ENCODE measurements at regions not wholly inside any gene's neighbourhood (a gene's known extent, or its start where the extent isn't known, plus 50 kb on each side); places are given as distances from the start of the nearest gene placed in this dataset.
"Not testable (repeated sequence)": the region's sequence is repeated elsewhere in the genome, so short reads cannot be mapped to it uniquely, and the experiment has no call there.

DNA sequence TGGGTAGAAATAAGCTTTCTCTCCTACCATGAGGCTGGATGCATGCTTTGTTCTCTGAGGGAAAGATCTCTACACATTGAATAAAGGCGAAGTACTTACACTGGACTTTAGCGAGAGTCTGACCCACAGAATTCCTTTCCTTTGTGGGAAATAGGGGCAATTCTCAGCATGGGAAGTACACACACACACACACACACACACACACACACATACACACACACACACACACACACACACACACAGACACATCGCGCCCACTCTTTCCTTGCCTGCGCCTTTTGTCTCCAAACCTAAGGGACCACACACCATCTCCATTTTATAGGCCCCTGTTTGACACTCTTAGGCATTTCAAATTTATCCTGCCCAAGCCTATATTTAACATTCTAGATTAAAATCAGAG, 83.8 kb downstream of the LUZP4 start:
- POLR2A ChIA-PET: no interaction called here
- Mint-ChIP-seq H3K4me1 (ENCODE audit: low read depth) (no peaks in the 10 kb centered on the region), H3K27me3 (ENCODE audit: low read depth) (no peaks in the 10 kb centered on the region), H3K27ac (no peak overlapping the region), H3K36me3 (ENCODE audit: low read depth) (no peaks in the 10 kb centered on the region), H3K4me3 (no peak overlapping the region), H3K9me3 (ENCODE audit: insufficient read depth) (no peaks in the 10 kb centered on the region)
- CTCF ChIA-PET: no interaction called here
- DNase-seq (no peak), ATAC-seq (no peak)

DNA sequence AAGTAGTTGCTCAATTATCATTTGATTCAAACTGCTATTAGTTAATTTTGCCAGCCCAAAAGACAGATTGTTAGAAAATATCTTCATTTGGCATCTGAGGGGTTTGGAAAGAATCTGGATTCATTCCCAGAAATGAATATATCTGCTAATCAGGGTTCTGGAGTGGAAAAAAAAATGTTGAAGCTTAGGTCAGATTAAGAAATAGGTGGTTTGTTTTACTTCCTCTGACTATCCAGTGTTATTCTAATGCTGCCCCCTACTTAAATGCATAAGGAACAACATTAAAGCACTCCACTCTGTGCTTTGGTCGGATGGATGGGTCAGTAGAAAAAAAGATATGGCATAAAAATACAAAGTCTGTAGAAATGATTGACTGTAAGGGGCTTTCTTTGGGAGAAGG, 89.0 kb downstream of the LUZP4 start:
- H3K27ac Mint-ChIP-seq: no peak overlapping the region
- H3K4me1 Mint-ChIP-seq (ENCODE audit: low read depth): no peaks in the 10 kb centered on the region
- ChIA-PET POLR2A (no interaction called here), CTCF (no interaction called here)
- DNase-seq (no peak), ATAC-seq (no peak)
- no peaks in the 10 kb centered on the region for H3K9me3 Mint-ChIP-seq (ENCODE audit: insufficient read depth)
- H3K27me3 Mint-ChIP-seq (ENCODE audit: low read depth): no peaks in the 10 kb centered on the region
- H3K4me3 Mint-ChIP-seq: no peak overlapping the region
- H3K36me3 Mint-ChIP-seq (ENCODE audit: low read depth): no peaks in the 10 kb centered on the region

- ATAC-seq: no peak
- Mint-ChIP-seq H3K36me3 (ENCODE audit: low read depth) (no peaks in the 10 kb centered on the region), H3K27me3 (ENCODE audit: low read depth) (no peaks in the 10 kb centered on the region), H3K27ac (no peak overlapping the region), H3K9me3 (ENCODE audit: insufficient read depth) (no peaks in the 10 kb centered on the region), H3K4me3 (no peak overlapping the region), H3K4me1 (ENCODE audit: low read depth) (no peaks in the 10 kb centered on the region)
- DNase-seq: no peak
- ChIA-PET CTCF (no interaction called here), POLR2A (no interaction called here)
Measured at GRCh38 chrX:115387327-115387726, 97.8 kb downstream of the LUZP4 start.

GRCh38 chrX:115388879-115389278, 99.4 kb downstream of the LUZP4 start:
- ChIA-PET CTCF (no interaction called here), POLR2A (no interaction called here)
- ATAC-seq: no peak

GRCh38 chrX:115390078-115390477, 100.6 kb downstream of the LUZP4 start:
- ATAC-seq (no peak), DNase-seq (no peak)
- H3K27ac Mint-ChIP-seq: no peak overlapping the region
- H3K27me3 Mint-ChIP-seq (ENCODE audit: low read depth): no peaks in the 10 kb centered on the region
- ChIA-PET POLR2A (no interaction called here), CTCF (no interaction called here)
- no peaks in the 10 kb centered on the region for H3K4me1 Mint-ChIP-seq (ENCODE audit: low read depth)
- no peak overlapping the region for H3K4me3 Mint-ChIP-seq
- H3K36me3 Mint-ChIP-seq (ENCODE audit: low read depth): no peaks in the 10 kb centered on the region
- H3K9me3 Mint-ChIP-seq (ENCODE audit: insufficient read depth): no peaks in the 10 kb centered on the region

More at GRCh38 chrX:115388879-115389278, 99.4 kb downstream of the LUZP4 start:
- Mint-ChIP-seq H3K27me3 (ENCODE audit: low read depth) (no peaks in the 10 kb centered on the region), H3K27ac (no peak overlapping the region), H3K4me3 (no peak overlapping the region), H3K36me3 (ENCODE audit: low read depth) (no peaks in the 10 kb centered on the region), H3K9me3 (ENCODE audit: insufficient read depth) (no peaks in the 10 kb centered on the region), H3K4me1 (ENCODE audit: low read depth) (no peaks in the 10 kb centered on the region)
- DNase-seq: no peak

DNA sequence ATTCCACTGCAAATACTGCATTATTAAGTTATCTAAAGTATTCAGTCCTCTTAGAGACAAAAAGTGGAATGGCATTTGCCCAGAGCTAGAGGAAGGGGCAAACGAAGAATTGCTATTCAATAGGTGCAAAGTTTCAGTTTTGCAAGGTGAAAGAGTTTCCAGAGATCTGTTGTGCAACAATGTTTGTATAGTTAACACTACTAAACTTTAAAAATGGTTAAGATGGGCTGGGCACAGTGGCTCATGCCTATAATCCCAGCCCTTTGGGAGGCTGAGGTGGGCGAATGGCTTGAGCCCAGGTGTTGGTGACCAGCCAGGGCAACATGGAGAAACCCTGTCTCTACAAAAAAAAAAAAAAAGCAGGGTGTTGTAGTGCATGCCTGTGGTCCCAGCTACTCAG, 102.5 kb downstream of the LUZP4 start:
- ATAC-seq: no peak
- CTCF ChIA-PET: no interaction called here

DNA sequence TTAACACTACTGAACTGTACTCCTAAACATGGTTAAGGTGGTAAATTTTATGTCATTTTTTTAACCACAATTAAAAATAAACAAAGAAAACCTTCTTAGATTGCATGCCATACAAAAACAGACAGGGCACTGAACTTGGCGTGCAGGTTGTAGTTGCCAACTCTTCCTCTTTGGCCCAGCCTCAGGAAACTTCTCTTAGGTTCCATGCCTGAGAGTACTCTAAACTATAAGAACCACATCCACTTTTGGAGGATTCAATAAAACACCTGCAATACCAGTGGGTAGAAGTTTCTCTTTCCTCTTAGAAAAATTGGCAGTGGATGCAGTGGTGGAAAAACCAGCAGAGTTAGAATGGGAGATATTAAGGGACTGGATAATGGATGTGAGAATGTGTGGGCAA, 103.4 kb downstream of the LUZP4 start:
- H3K4me1 Mint-ChIP-seq (ENCODE audit: low read depth): no peaks in the 10 kb centered on the region
- ChIA-PET POLR2A (no interaction called here), CTCF (no interaction called here)
- ATAC-seq (no peak), DNase-seq (no peak)
- no peaks in the 10 kb centered on the region for H3K9me3 Mint-ChIP-seq (ENCODE audit: insufficient read depth)
- no peak overlapping the region for H3K4me3 Mint-ChIP-seq
- no peak overlapping the region for H3K27ac Mint-ChIP-seq
- H3K36me3 Mint-ChIP-seq (ENCODE audit: low read depth): no peaks in the 10 kb centered on the region
- H3K27me3 Mint-ChIP-seq (ENCODE audit: low read depth): no peaks in the 10 kb centered on the region

More for the DNA sequence above, 102.5 kb downstream of the LUZP4 start:
- Mint-ChIP-seq H3K4me3 (no peak overlapping the region), H3K27me3 (ENCODE audit: low read depth) (no peaks in the 10 kb centered on the region), H3K4me1 (ENCODE audit: low read depth) (no peaks in the 10 kb centered on the region), H3K27ac (no peak overlapping the region), H3K9me3 (ENCODE audit: insufficient read depth) (no peaks in the 10 kb centered on the region), H3K36me3 (ENCODE audit: low read depth) (no peaks in the 10 kb centered on the region)
- POLR2A ChIA-PET: no interaction called here
- no peak for DNase-seq

DNA sequence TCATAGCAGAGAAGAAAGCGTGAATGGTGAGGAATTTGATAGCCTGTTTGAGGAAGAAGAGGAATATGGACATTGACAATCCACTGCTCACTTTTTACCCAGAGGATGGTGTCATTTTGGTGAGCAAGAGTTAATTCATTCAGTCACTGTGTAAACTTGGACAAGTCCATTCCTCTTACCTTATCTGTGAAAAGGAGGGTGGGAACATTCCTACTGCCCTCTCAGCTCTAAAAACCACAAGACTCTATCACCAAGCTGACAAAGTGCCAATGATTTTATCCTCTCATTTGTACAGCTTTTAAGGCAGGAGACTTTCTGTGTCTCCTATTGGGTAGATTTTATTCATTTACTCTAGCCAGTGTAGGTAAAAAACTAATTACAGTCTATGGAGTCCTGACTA, 103.8 kb downstream of the LUZP4 start:
- H3K4me3 Mint-ChIP-seq: no peak overlapping the region
- H3K9me3 Mint-ChIP-seq (ENCODE audit: insufficient read depth): no peaks in the 10 kb centered on the region
- H3K27me3 Mint-ChIP-seq (ENCODE audit: low read depth): no peaks in the 10 kb centered on the region
- no peaks in the 10 kb centered on the region for H3K36me3 Mint-ChIP-seq (ENCODE audit: low read depth)
- no peaks in the 10 kb centered on the region for H3K4me1 Mint-ChIP-seq (ENCODE audit: low read depth)
- DNase-seq (no peak), ATAC-seq (no peak)
- ChIA-PET CTCF (no interaction called here), POLR2A (no interaction called here)
- no peak overlapping the region for H3K27ac Mint-ChIP-seq

DNA sequence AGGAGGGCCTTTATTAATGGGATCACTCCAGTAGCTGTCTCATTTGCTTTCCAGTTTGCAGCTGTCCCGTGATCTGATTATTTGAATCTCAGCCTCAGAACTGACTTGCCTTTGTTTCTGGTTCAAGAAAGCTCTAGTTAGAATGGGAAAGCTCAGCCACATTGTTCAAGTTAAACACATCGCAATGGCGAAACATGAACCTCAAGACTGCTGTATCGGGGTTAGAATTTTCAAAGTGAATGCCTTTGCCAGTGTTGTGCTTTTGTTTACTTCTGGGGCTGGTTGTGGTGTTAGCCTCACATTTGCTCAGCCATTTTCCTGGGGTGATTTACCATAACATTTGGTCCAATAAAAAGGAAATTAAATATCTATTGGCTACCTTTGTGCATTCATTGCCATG, 105.3 kb downstream of the LUZP4 start:
- CTCF ChIA-PET; H3K4me1 Mint-ChIP-seq (ENCODE audit: low read depth); POLR2A ChIA-PET; DNase-seq; H3K4me3 Mint-ChIP-seq; H3K36me3 Mint-ChIP-seq (ENCODE audit: low read depth); H3K9me3 Mint-ChIP-seq (ENCODE audit: insufficient read depth); H3K27ac Mint-ChIP-seq; H3K27me3 Mint-ChIP-seq (ENCODE audit: low read depth); ATAC-seq: not testable (repeated sequence)

DNA sequence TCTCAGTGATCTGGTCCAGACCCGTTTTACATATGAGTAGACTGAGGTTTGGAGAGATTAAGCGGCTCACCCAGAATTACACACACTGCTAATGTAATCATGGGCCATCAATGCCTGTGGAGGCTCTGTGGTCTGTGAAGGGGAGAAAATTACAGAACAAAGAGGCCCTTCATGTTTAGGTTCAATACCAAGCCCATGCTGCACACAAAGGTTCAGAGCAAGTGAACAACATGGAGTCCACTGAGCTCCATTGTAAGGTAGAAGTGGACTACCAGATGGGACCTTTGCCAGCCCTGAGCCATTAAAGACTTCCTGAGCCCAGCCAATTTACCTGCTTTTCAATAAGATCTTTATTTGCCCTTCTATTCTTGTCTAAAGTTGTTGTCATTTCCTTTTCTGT, 109.8 kb downstream of the LUZP4 start:
- no peaks in the 10 kb centered on the region for H3K27me3 Mint-ChIP-seq (ENCODE audit: low read depth)
- no peaks in the 10 kb centered on the region for H3K9me3 Mint-ChIP-seq (ENCODE audit: insufficient read depth)
- no peaks in the 10 kb centered on the region for H3K36me3 Mint-ChIP-seq (ENCODE audit: low read depth)
- no peak for DNase-seq
- no peak overlapping the region for H3K4me3 Mint-ChIP-seq
- ChIA-PET POLR2A (no interaction called here), CTCF (no interaction called here)
- no peak for ATAC-seq
- H3K27ac Mint-ChIP-seq: no peak overlapping the region
- no peaks in the 10 kb centered on the region for H3K4me1 Mint-ChIP-seq (ENCODE audit: low read depth)

- H3K36me3 Mint-ChIP-seq (ENCODE audit: low read depth): no peaks in the 10 kb centered on the region
- no peak overlapping the region for H3K4me3 Mint-ChIP-seq
- no peaks in the 10 kb centered on the region for H3K27me3 Mint-ChIP-seq (ENCODE audit: low read depth)
- H3K27ac Mint-ChIP-seq: no peak overlapping the region
- CTCF ChIA-PET: no interaction called here
- H3K9me3 Mint-ChIP-seq (ENCODE audit: insufficient read depth): no peaks in the 10 kb centered on the region
- POLR2A ChIA-PET: no interaction called here
- no peaks in the 10 kb centered on the region for H3K4me1 Mint-ChIP-seq (ENCODE audit: low read depth)
- DNase-seq: no peak
- ATAC-seq: no peak
Measured at GRCh38 chrX:115400960-115401359, 111.4 kb downstream of the LUZP4 start.

GRCh38 chrX:115402299-115402698, 112.8 kb downstream of the LUZP4 start:
- no peak overlapping the region for H3K4me3 Mint-ChIP-seq
- ChIA-PET POLR2A (no interaction called here), CTCF (no interaction called here)
- H3K27me3 Mint-ChIP-seq (ENCODE audit: low read depth): no peaks in the 10 kb centered on the region
- DNase-seq: no peak
- ATAC-seq: no peak
- H3K9me3 Mint-ChIP-seq (ENCODE audit: insufficient read depth): no peaks in the 10 kb centered on the region
- no peaks in the 10 kb centered on the region for H3K36me3 Mint-ChIP-seq (ENCODE audit: low read depth)
- no peaks in the 10 kb centered on the region for H3K4me1 Mint-ChIP-seq (ENCODE audit: low read depth)
- H3K27ac Mint-ChIP-seq: no peak overlapping the region

- no peak for ATAC-seq
- Mint-ChIP-seq H3K36me3 (ENCODE audit: low read depth) (no peaks in the 10 kb centered on the region), H3K27me3 (ENCODE audit: low read depth) (no peaks in the 10 kb centered on the region), H3K27ac (no peak overlapping the region), H3K4me1 (ENCODE audit: low read depth) (no peaks in the 10 kb centered on the region), H3K9me3 (ENCODE audit: insufficient read depth) (no peaks in the 10 kb centered on the region), H3K4me3 (no peak overlapping the region)
- ChIA-PET POLR2A (no interaction called here), CTCF (no interaction called here)
- no peak for DNase-seq
Measured at GRCh38 chrX:115408771-115409400, 119.4 kb downstream of the LUZP4 start.

Measured in activated CD8-positive, alpha-beta T cell treated with anti-CD3 and anti-CD28 coated beads, Interleukin-2, amount 10 ng/mL, durations not matched to agents 7 days and 5 days (primary cell).